Smooth muscle cell (in vitro differentiated cells): ENCODE measurements at regions not wholly inside any gene's neighbourhood (a gene's known extent, or its start where the extent isn't known, plus 50 kb on each side); places are given as distances from the start of the nearest gene placed in this dataset.

ENCODE experiments used
- DNase-seq: peaks from one replicate; lab custom pipeline; 2025; ENCODE audit not compliant: unreplicated experiment; lab: John Stamatoyannopoulos, UW
- H2AFZ ChIP-seq: fragments of 200-600 bp; sonication (generic); 2 replicates; pipeline ENCODE4 v1.6.0; 2016; ENCODE audit warnings: antibody characterized with exemption, low read depth, mild to moderate bottlenecking
- H3F3A ChIP-seq: fragments of 200-600 bp; sonication (generic); 2 replicates; pipeline ENCODE4 v1.6.0; 2017; ENCODE audit warnings: antibody characterized with exemption, low read depth
- H3K27ac ChIP-seq: fragments of 200-600 bp; sonication (generic); 2 replicates; pipeline ENCODE4 v1.5.1; 2016; ENCODE audit warnings: low read depth, mild to moderate bottlenecking
- H3K27me3 ChIP-seq: fragments of 200-600 bp; sonication (generic); 2 replicates; pipeline ENCODE4 v1.6.1; 2016; ENCODE audit warnings: low read depth, mild to moderate bottlenecking
- H3K36me3 ChIP-seq: fragments of 200-600 bp; sonication (generic); 2 replicates; pipeline ENCODE4 v1.5.1; 2016; ENCODE audit warnings: low read depth
- H3K4me1 ChIP-seq: fragments of 200-600 bp; sonication (generic); 2 replicates; pipeline ENCODE4 v1.5.1; 2016; ENCODE audit warnings: low read depth
- H3K4me2 ChIP-seq: fragments of 200-600 bp; sonication (generic); 2 replicates; pipeline ENCODE4 v1.6.0; 2016; ENCODE audit warnings: mild to moderate bottlenecking
- H3K4me3 ChIP-seq: fragments of 200-600 bp; sonication (generic); 2 replicates; pipeline ENCODE4 v1.5.1; 2016; ENCODE audit warnings: mild to moderate bottlenecking
- H3K79me2 ChIP-seq: fragments of 200-600 bp; sonication (generic); 2 replicates; pipeline ENCODE4 v1.6.0; 2016; ENCODE audit warnings: low read depth, mild to moderate bottlenecking
- H3K9ac ChIP-seq: fragments of 200-600 bp; sonication (generic); 2 replicates; pipeline ENCODE4 v1.6.0; 2016; ENCODE audit warnings: low read depth
- H3K9me3 ChIP-seq: fragments of 200-600 bp; sonication (generic); replicated peaks from 2 replicates; pipeline ENCODE4 v1.5.1; 2016; ENCODE audit warnings: low read depth
- H4K20me1 ChIP-seq: fragments of 200-600 bp; sonication (generic); 2 replicates; pipeline ENCODE4 v1.6.0; 2016; ENCODE audit warnings: low read depth
- CTCF ChIP-seq: fragments of 200-600 bp; sonication (generic); IDR thresholded peaks from 2 replicates; pipeline ENCODE4 v1.5.1; 2017; ENCODE audit warnings: borderline replicate concordance, mild to moderate bottlenecking, antibody characterized with exemption; ENCODE audit not compliant: insufficient read depth, poor library complexity, severe bottlenecking
- WGBS: methylation state at CpG from one replicate; pipeline ENCODE4 v1.1.7; 2016; ENCODE audit warnings: low lambda C conversion rate; 5-methylcytosine and 5-hydroxymethylcytosine counted together

- no peak overlapping the region for H3K4me2 ChIP-seq
- H3K36me3 ChIP-seq, result no peaks in the 10 kb centered on the region
- no peaks in the 10 kb centered on the region for H3K27me3 ChIP-seq
- TF ChIP-seq CTCF, result no peak
- no peak overlapping the region for H3K27ac ChIP-seq
- WGBS, result 93% methylated on average over 4 of the region's 5 CpGs
- H3K4me3 ChIP-seq, result no peak overlapping the region
- H3K4me1 ChIP-seq, result no peaks in the 10 kb centered on the region
- H3K9me3 ChIP-seq, result peaks cover 3% of the 10 kb centered on the region
- no peak for DNase-seq
- H3K79me2 ChIP-seq, result no peaks in the 10 kb centered on the region
- H2AFZ ChIP-seq, result no peak overlapping the region
- no peaks in the 10 kb centered on the region for H4K20me1 ChIP-seq
- no peak overlapping the region for H3K9ac ChIP-seq
- H3F3A ChIP-seq, result no peaks in the 10 kb centered on the region
Observed at GRCh38 chr11:127288926-127289325, 288.4 kb upstream of the KIRREL3 start.

DNA sequence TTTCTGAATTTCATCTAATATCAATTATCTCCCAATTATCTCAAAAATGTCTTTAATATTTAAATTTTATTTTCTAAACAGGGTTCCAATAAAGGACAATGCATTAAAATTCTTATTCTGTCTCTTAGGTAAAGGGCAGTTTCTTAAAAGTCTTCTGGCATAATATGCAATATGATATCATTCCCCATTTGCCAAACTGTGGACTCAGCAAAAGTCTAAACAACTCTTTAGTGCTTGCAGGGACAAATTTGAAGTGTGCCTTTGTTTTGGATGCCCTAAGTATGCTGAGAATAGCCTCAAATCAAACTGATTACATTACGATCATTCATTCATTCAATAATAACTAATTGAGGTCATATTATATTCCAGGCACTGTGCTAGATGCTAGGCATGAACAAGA is 281.0 kb upstream of the KIRREL3 start:
- Histone ChIP-seq H3K36me3 (no peaks in the 10 kb centered on the region), H3K27ac (no peak overlapping the region), H4K20me1 (no peaks in the 10 kb centered on the region), H3K4me2 (no peak overlapping the region), H3K4me1 (no peaks in the 10 kb centered on the region), H2AFZ (no peak overlapping the region), H3K9me3 (no peaks in the 10 kb centered on the region), H3K79me2 (no peaks in the 10 kb centered on the region), H3K4me3 (no peak overlapping the region), H3K27me3 (no peaks in the 10 kb centered on the region), H3F3A (no peaks in the 10 kb centered on the region), H3K9ac (no peak overlapping the region)
- TF ChIP-seq CTCF, result no peak
- 100% methylated on average over 1 of the region's 1 CpG for WGBS
- DNase-seq, result no peak

DNA sequence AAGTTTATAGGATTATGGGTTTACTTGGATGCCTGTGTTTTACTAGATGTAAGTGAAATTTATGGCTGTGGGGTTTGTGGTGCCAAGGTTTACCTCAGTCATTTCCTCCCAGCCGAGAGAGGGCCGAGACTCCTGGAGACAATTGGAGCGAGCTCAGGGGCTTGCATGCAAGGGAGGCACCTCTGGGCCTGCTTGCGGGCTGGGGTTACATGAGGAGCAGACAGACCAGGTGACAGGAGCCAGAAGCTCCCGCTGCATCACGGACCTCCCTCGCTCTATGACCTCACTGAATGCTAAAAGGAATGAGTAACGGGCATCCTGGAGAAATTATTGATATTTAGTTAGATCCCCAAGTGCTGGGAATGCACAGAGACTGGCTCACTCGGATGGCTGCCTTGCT is 275.2 kb upstream of the KIRREL3 start:
- Histone ChIP-seq H3K4me1 (no peaks in the 10 kb centered on the region), H3K4me2 (no peak overlapping the region), H4K20me1 (no peaks in the 10 kb centered on the region), H3K9me3 (no peaks in the 10 kb centered on the region), H3K36me3 (no peaks in the 10 kb centered on the region), H3K27ac (no peak overlapping the region), H3K9ac (no peak overlapping the region), H3K27me3 (no peaks in the 10 kb centered on the region), H3K79me2 (no peaks in the 10 kb centered on the region), H3K4me3 (no peak overlapping the region), H2AFZ (no peak overlapping the region), H3F3A (no peaks in the 10 kb centered on the region)
- TF ChIP-seq CTCF, result no peak
- 85% methylated on average over 9 of the region's 9 CpGs for WGBS
- no peak for DNase-seq

DNA sequence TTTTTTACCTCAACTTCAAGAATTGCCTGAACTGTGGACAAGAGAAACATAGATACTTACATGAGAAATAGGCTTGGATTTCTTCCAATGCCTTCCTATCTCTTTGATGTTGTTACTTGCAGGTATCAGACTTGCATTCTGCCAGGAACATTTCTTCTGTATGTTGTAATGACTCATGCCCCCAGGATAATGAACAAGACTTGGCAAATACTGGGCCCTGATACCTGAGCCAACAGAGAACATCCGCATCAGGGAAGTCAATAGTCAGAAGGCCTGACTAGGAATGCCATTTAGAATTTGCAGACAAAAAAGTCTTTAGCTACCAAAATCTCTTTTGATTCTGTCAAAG is 273.7 kb upstream of the KIRREL3 start:
- DNase-seq, result no peak
- no peak overlapping the region for H3K9ac ChIP-seq
- no peak overlapping the region for H2AFZ ChIP-seq
- H3K4me3 ChIP-seq, result no peak overlapping the region
- no peak for TF ChIP-seq CTCF
- 92% methylated on average over 1 of the region's 1 CpG for WGBS
- H3K9me3 ChIP-seq, result no peaks in the 10 kb centered on the region
- H3K4me2 ChIP-seq, result no peak overlapping the region
- H3K4me1 ChIP-seq, result no peaks in the 10 kb centered on the region
- H3K27me3 ChIP-seq, result peaks cover 4% of the 10 kb centered on the region
- H4K20me1 ChIP-seq, result no peaks in the 10 kb centered on the region
- no peaks in the 10 kb centered on the region for H3K79me2 ChIP-seq
- H3K36me3 ChIP-seq, result no peaks in the 10 kb centered on the region
- no peak overlapping the region for H3K27ac ChIP-seq
- no peaks in the 10 kb centered on the region for H3F3A ChIP-seq
